NOMO-1 (cell line): ENCODE measurements at regions not wholly inside any gene's neighbourhood (a gene's known extent, or its start where the extent isn't known, plus 50 kb on each side); places are given as distances from the start of the nearest gene placed in this dataset.
A peak's percentile ranks its signal among the peaks of the same experiment; 100 is the strongest.

Experiments used
- DNase-seq, 2 experiments: peaks; one replicate each; lab custom pipeline; 2025; ENCODE audit not compliant: unreplicated experiment in 2 of 2; lab: John Stamatoyannopoulos, UW

- DNase-seq, result no peak
Observed at GRCh38 chr3:43183456-43183855, 77.6 kb upstream of the POMGNT2 start.

DNA sequence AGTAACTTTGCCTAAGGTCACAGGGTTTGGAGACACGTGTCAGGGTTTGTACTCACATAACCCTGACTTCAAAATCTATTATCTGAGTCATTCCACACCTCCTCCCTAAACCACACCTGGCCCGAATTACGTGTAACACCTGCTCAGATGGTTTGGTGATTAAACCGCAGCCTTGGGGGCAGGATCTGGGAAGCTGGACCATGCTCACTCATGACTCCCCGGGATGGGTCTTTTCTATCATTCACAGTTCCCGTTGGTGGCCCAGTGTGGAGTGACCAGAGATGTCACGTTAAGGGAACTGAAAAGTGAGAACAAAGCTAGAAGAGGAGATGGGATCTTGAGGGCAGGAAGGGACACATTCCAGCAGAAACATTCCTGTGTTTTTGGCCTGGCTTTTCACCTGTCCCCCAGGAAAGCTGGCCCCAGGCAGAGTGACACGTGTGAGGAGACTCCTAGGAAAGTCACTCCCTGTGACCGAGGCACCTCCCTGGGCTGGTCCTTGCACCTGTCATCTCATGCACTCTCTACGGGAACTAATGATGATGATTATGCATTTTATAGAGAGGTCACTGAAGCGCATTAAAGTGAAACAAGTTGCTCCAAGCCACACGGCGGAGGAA, 75.4 kb upstream of the POMGNT2 start:
- DNase-seq, result no peak

- DNase-seq, result no peak
Observed at GRCh38 chr3:43180694-43181093, 74.8 kb upstream of the POMGNT2 start.

DNA sequence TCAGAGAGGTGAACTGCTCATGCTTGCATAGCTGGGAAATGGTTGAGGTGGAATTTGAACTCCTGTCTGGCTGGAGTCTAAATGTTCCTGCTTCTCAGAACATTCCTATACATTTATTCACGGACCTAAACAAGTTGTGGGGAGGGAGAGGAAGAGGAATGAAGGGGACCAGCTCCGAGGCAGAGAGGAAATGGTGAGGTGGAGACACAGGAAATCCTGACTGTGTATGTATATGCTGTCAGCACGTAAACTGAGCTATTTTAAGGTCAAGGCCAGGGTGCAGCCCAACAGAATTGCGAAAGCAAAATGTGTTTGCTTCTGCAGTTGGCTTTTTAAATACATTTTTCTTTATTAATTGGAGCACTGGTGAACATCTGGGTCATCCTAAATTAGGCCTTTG, 74.1 kb upstream of the POMGNT2 start:
- DNase-seq, result peak; percentile 65 to 88

DNA sequence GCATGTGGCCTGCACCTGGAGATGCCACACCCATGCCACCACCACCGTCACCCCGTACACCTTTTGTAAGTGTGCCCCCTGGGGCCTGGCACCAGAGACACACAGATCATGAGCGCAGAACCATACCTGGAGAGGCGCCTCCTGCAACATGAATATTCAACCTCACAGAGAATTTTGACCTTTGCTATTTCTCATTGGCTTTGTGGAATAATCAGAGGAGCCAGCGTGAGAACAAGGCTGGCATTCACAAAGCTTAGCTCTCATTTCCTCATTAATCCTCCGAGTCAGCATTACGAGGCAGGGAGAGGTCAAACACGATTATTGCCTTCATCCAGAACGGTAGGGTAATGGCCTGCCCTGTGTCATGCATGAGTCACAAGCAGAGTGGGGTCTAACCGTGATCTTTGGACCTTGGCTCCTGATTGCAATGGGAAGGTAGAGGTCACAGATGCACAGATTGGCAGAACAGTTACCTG, 73.0 kb upstream of the POMGNT2 start:
- DNase-seq, result peak; percentile 45 to 86

GRCh38 chr3:43177085-43177484, 71.2 kb upstream of the POMGNT2 start:
- no peak for DNase-seq

- DNase-seq, result no peak
Observed at GRCh38 chr3:43176666-43177065, 70.8 kb upstream of the POMGNT2 start.

- DNase-seq, result no peak
Observed at GRCh38 chr3:43175541-43175940, 69.7 kb upstream of the POMGNT2 start.

DNA sequence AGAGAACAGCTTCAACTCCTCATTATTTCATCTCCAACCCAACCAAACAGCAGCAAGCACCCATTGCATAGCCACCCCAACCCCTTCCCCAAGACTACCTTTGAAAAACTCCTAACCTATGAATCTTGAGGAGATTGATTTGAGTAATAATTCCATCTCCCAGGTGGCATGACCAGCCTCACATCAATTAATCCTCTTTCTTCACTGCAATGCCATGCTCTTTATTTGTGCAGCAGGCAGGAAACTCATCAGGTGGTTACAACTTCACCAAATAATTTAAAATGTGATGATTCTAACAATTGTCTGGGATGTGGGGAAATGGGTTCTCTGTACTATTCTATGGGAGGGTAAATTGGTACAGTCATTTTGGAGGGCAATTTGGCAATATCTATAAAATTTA, 68.1 kb upstream of the POMGNT2 start:
- DNase-seq, result no peak

DNA sequence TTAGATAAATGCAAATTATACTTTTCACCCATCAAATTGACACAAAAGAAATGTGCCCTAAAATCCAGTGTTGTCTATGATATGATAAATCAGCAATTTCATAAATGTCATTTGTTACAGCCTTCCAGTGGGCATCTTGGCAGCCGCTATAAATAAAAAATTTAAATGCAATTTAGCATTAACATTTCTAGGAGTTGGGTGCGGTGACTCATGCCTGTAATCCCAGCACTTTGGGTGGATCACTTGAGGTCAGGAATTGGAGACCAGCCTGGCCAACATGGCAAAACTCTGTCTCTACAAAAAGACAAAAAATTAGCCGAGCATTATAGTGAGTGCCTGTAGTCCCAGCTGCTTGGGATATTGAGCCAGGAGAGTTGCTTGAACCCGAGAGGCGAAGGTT, 65.9 kb upstream of the POMGNT2 start:
- DNase-seq, result no peak

DNA sequence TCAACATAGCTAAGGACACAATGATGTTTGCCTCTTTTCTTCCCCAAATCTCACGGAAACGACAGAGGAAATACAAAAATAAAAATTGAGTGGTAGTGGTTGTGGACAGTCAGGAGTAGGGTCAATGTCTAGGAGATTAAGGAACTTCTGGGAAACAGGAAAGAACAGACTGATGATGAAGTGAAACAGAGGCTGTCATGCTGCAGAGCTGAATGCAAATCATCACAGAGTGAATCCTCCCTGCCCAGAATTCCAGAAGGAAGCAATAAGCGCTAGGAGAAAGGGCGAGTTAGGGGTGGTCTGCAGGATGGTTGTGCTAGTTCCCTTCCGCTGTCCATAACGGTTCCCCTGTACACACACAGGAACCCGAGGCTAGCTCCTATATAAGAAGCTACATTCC, 64.7 kb upstream of the POMGNT2 start:
- no peak for DNase-seq

DNA sequence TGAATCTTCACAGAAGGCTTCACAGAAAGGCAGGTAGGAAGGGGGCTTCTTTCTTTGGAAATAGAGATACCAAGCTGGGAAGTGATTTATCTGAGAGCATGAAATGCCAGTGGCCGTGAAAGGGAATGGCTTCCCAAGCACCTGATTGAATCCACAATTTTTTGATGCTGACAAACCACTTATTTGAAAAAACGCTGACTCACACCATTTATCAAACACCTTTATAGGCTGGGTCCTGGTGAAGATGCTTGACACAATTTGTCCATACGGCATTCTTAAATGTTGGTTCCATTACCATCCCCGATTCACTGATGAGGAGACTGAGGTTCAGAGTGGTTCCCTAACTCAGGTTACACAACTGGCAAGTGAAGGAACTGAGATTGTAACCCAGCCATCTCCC, 64.1 kb upstream of the POMGNT2 start:
- DNase-seq, result no peak

DNA sequence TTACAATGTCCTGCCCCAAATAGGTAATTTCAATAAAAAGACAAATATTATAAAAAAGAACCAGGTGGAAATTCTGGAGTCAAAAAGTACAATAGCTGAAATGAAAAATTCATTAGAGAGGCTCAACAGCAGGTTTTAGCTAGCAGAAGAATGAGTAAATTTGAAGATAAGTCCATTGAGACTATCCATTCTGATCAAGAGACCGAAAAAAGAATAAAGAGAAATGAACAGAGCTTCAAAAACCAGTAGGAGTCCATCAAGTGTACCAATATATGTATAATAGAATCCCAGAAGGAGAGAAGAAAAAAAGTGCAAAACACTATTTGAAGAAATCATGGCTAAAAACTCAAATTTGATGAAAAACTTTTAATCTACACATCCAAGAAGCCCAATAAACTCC, 60.5 kb upstream of the POMGNT2 start:
- DNase-seq, result no peak

DNA sequence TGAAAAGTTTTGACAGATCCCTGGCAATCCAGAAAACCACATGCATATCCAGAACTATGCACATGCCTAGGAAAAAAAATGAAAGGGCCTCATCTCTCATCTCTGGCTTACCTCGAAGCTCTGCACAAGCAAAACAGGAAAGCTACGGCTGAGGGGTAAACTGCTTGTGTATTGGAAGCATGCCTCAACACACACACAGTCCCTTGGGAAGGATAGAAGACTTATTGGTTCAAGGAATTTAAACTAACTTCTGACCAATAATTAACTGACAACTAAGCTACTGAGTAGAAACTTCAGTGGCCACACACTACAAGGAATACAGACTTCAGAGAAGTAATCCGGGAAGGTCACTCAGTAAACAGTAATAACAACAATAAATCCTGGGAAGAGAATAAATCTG, 59.9 kb upstream of the POMGNT2 start:
- DNase-seq, result no peak

DNA sequence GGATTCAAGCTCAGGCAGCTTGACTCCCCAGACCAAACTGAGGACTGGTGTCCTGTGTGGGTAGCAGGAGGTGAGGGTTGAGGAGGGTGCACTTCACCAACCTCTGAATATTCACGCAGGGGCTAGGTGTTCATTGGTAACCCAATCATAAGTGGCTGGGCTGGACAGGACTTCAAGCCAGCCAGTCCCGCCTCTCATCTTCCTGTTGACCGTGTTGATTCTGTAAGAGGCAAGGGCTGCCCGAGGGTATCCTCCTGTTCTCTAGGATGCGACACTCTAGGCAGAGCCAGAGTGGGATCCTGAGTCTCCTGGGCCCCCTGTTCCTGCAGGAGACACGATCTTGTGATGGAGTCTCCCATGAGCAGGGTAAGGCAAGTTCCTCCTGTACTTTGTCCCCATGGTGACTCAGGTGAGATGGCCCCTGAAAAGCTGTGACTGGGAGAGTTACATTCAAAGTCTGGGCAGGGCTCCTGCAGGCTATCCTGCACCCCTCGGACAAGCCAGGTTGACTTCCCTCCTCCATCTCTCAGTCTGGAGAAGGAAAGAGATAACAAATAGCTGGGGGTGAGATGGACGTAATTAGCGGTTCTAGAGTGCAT, 58.1 kb upstream of the POMGNT2 start:
- DNase-seq, result no peak

DNA sequence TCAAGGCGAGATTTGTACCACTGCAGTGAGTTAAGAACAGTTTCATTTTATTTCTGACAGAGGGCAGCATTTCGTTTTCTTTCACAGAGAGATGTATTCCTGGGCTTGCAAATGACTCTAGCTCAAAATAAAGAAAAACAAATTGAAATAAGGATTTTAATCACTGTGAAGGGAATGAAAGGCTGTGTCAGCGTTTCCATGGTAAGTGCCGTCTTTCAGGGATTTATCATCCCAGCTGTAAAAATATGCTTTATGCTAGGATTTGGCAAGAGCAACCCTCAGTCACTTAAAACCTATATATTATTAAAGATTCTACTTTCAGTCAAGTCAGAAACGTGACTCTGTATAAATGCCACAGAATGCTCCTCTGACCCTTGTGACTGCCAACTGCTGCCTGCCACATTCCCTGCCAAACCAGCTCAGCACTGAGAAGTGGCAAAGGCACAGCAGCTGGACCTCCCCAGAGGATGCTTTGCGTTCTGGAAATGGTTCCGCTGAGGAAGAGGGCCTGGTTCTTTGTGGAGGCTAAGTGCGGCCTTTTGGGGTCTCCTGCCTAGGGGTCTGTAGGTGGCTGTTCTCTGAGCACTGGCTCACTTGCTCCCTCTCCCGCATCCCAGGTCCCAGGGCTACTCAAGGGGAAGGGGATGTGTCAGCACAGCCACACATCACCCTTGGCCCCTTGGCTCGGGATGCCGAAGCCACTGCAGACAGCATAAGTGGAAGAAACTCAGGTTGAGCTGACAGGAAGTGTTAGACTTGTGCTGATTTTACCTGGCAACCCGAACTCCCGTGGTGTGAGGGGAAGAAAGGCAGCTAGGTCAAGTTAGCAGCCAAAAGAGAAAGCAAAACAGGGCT, 56.6 kb upstream of the POMGNT2 start:
- peak; percentile 12 to 47 for DNase-seq

- no peak for DNase-seq
Observed at GRCh38 chr3:43161684-43162229, 55.9 kb upstream of the POMGNT2 start.

DNA sequence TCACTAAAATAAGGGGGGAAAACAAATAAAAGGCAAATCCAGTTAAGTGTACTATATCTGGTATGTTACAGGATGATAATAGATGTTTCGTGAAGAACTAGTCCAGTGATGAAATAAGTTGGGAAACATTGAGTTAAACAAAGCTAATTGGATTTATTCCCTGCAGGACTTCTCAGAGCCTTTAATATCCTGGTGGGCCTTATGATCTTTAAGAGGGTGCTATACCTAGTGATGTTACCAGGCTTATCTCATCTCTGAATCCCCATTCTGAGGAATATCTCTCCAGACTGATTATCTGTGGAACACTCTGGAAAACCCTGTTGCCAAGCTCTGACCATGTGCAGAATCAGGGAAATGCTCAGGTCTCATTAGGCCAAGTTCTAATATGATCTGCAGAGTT, 54.8 kb upstream of the POMGNT2 start:
- no peak for DNase-seq

DNA sequence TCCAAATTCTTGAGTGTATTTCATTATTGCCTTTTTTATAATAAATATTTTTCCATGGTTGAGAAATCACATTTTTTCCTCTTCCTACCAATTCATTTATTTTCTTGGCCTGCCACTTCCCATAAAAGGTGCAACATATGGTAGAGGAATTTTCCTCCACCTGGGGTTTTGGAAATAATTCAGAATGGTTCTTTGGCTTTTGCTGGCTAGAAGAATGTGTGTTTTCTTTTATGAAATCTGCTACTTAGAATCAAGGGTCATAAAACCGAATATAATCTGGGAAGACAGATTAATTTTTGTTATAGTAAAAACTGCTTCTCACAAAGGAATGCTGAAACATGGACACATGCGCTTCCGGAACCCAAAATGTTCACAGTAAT, 54.0 kb upstream of the POMGNT2 start:
- DNase-seq, result no peak

DNA sequence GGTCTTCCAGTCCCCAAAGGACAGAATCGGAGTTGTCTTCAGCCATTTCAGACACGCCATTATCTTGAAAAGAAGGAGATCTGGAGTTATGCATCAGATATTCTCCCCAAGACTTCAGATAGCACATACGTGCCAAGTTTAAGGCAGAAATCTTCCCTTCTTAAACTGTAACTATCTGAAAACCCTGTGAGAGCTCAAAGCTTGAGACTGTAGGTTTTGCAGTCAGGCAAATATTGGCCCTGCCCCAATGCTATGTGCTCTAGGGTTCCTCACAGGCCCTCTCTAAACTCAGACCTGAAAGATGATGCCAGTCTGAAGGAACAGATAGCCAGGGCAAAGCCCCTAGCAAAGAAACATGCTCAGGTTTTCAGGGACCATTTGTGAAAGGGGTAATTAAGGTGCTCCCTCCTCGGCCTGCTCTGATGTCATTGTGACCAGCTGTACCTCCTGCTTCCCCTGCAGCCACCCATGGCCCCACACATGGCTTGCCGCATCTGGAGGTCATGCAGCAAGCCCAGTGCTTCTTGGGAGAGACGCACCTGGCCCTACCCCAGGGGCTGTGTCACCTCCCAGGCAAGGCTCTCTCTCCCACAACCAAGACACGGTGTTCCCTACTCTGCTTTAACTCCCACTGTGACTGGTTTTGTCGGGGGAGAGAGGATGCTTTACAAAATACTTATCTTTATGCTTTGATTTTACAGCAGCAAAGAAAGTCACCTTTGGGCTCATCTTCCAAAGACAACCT, 53.4 kb upstream of the POMGNT2 start:
- DNase-seq, result no peak
